WTC11 (cell line): ENCODE measurements at regions not wholly inside any gene's neighbourhood (a gene's known extent, or its start where the extent isn't known, plus 50 kb on each side); places are given as distances from the start of the nearest gene placed in this dataset.

Source experiments
- ATAC-seq: fragments of 200-7000 bp; cut with Tn5 transposase; 2 replicates; pipeline ENCODE4 v1.10.0; 2021; ENCODE audit warnings: mild to moderate bottlenecking, moderate library complexity
- CTCF ChIA-PET: fragments of 300-600 bp; sonication (Branson Sonifier 250); formaldehyde crosslinking; loops from one replicate; lab custom pipeline; 2021; ENCODE audit warnings: antibody characterized with exemption; lab: Charles Lee
- POLR2A ChIA-PET: fragments of 350-600 bp; sonication (Branson Sonifier 250); formaldehyde crosslinking; loops from one replicate; lab custom pipeline; 2021; ENCODE audit warnings: antibody characterized with exemption; lab: Charles Lee
- DNase-seq: peaks from one replicate; pipeline ENCODE4 v3.0.0; 2021; ENCODE audit warnings: low spot score
- H3K27ac Mint-ChIP-seq: 2 replicates; pipeline ENCODE4 v1.8.0; 2021; ENCODE audit warnings: mixed read lengths
- H3K27me3 Mint-ChIP-seq: 2 replicates; pipeline ENCODE4 v1.8.0; 2021; ENCODE audit warnings: low read depth, mild to moderate bottlenecking, moderate library complexity, mixed read lengths
- H3K36me3 Mint-ChIP-seq: 2 replicates; pipeline ENCODE4 v1.8.0; 2021; ENCODE audit warnings: mixed read lengths
- H3K4me1 Mint-ChIP-seq: 2 replicates; pipeline ENCODE4 v1.8.0; 2022; ENCODE audit warnings: mixed read lengths
- H3K4me3 Mint-ChIP-seq: 2 replicates; pipeline ENCODE4 v1.8.0; 2021; ENCODE audit warnings: mild to moderate bottlenecking, moderate library complexity, mixed read lengths
- H3K9me3 Mint-ChIP-seq: 2 replicates; pipeline ENCODE4 v1.8.0; 2021; ENCODE audit warnings: mixed read lengths
- ATF1 ChIP-seq: sonication (generic); formaldehyde crosslinking; IDR thresholded peaks from 2 replicates; pipeline ENCODE4 v1.8.1; 2023; ENCODE audit warnings: mild to moderate bottlenecking, moderate library complexity, missing genetic modification reagents
- ATF3 ChIP-seq: sonication (generic); formaldehyde crosslinking; conservative IDR thresholded peaks from 2 replicates; pipeline ENCODE4 v1.8.1; 2022; ENCODE audit warnings: mild to moderate bottlenecking, missing genetic modification reagents
- CREM ChIP-seq: sonication (generic); formaldehyde crosslinking; IDR thresholded peaks from 2 replicates; pipeline ENCODE4 v1.8.1; 2022; ENCODE audit warnings: mild to moderate bottlenecking, missing genetic modification reagents, moderate library complexity
- FOXJ3 ChIP-seq: sonication (generic); formaldehyde crosslinking; IDR thresholded peaks from 2 replicates; pipeline ENCODE4 v1.9.0; 2021; ENCODE audit warnings: missing genetic modification reagents, mild to moderate bottlenecking, borderline replicate concordance
- FOXK1 ChIP-seq: sonication (generic); formaldehyde crosslinking; IDR thresholded peaks from 2 replicates; pipeline ENCODE4 v1.8.0; 2022; ENCODE audit warnings: mild to moderate bottlenecking, moderate library complexity, missing genetic modification reagents
- FOXP1 ChIP-seq: sonication (generic); formaldehyde crosslinking; IDR thresholded peaks from 2 replicates; pipeline ENCODE4 v1.8.0; 2022; ENCODE audit warnings: missing genetic modification reagents, mild to moderate bottlenecking, moderate library complexity, borderline replicate concordance
- GRHL2 ChIP-seq: fragments of 250-450 bp; sonication (Bioruptor Pico); IDR thresholded peaks from 2 replicates; pipeline ENCODE4 v1.8.0; 2022; ENCODE audit warnings: mild to moderate bottlenecking, moderate library complexity; ENCODE audit not compliant: insufficient replicate concordance, severe bottlenecking
- GTF2I ChIP-seq: fragments of 250-450 bp; sonication (Bioruptor Pico); conservative IDR thresholded peaks from 2 replicates; pipeline ENCODE4 v1.4.0; 2021; ENCODE audit warnings: mild to moderate bottlenecking
- MYBL2 ChIP-seq: sonication (generic); formaldehyde crosslinking; IDR thresholded peaks from 2 replicates; pipeline ENCODE4 v1.8.1; 2023; ENCODE audit warnings: mild to moderate bottlenecking, moderate library complexity, missing genetic modification reagents
- NFE2L1 ChIP-seq: sonication (generic); formaldehyde crosslinking; IDR thresholded peaks from 2 replicates; pipeline ENCODE4 v1.8.1; 2023; ENCODE audit warnings: missing genetic modification reagents
- NR1H2 ChIP-seq: sonication (generic); formaldehyde crosslinking; IDR thresholded peaks from 2 replicates; pipeline ENCODE4 v1.9.0; 2021; ENCODE audit warnings: mild to moderate bottlenecking, moderate library complexity, missing genetic modification reagents
- NR2C2 ChIP-seq: sonication (generic); formaldehyde crosslinking; IDR thresholded peaks from 2 replicates; pipeline ENCODE4 v1.8.0; 2022; ENCODE audit warnings: mild to moderate bottlenecking, missing genetic modification reagents
- SMAD4 ChIP-seq: sonication (generic); formaldehyde crosslinking; IDR thresholded peaks from 2 replicates; pipeline ENCODE4 v1.8.0; 2022; ENCODE audit warnings: mild to moderate bottlenecking, missing genetic modification reagents
- STAT6 ChIP-seq: sonication (generic); formaldehyde crosslinking; conservative IDR thresholded peaks from 2 replicates; pipeline ENCODE4 v1.8.1; 2023; ENCODE audit warnings: mild to moderate bottlenecking, low read depth, missing genetic modification reagents, moderate library complexity
- USF2 ChIP-seq: sonication (generic); formaldehyde crosslinking; IDR thresholded peaks from 2 replicates; pipeline ENCODE4 v1.8.1; 2023; ENCODE audit warnings: mild to moderate bottlenecking, missing genetic modification reagents, moderate library complexity
- ZBTB43 ChIP-seq: sonication (generic); formaldehyde crosslinking; IDR thresholded peaks from 2 replicates; pipeline ENCODE4 v1.8.1; 2023; ENCODE audit warnings: mild to moderate bottlenecking, missing genetic modification reagents
- ZNF219 ChIP-seq: sonication (generic); formaldehyde crosslinking; IDR thresholded peaks from 2 replicates; pipeline ENCODE4 v1.8.0; 2023; ENCODE audit warnings: missing genetic modification reagents, mild to moderate bottlenecking, borderline replicate concordance
- ZNF317 ChIP-seq: sonication (generic); formaldehyde crosslinking; IDR thresholded peaks from 2 replicates; pipeline ENCODE4 v1.8.1; 2023; ENCODE audit warnings: low read depth, mild to moderate bottlenecking, moderate library complexity, missing genetic modification reagents, borderline replicate concordance
- ZNF671 ChIP-seq: fragments of 250-450 bp; sonication (Bioruptor Pico); IDR thresholded peaks from 2 replicates; pipeline ENCODE4 v1.8.0; 2021; ENCODE audit warnings: mild to moderate bottlenecking
- TF ChIP-seq, protein P1 (sequence below): fragments of 250-450 bp; sonication (Bioruptor Pico); IDR thresholded peaks from 2 replicates; pipeline ENCODE4 v1.9.0; 2021; ENCODE audit warnings: mild to moderate bottlenecking, borderline replicate concordance
- TF ChIP-seq, protein P2 (sequence below): sonication (generic); formaldehyde crosslinking; IDR thresholded peaks from 2 replicates; pipeline ENCODE4 v1.8.1; 2022; ENCODE audit warnings: mild to moderate bottlenecking, missing genetic modification reagents, moderate library complexity, borderline replicate concordance

- TF ChIP-seq FOXP1 (CRISPR knock-in tag) (no peak), ZNF671 (CRISPR knock-in tag) (no peak)
Measured at GRCh38 chr20:58146746-58147140, 81.7 kb downstream of the ANKRD60 start (continued).

- ATAC-seq (no peak), DNase-seq (no peak)
- peaks cover 35% of the 10 kb centered on the region for H3K27me3 Mint-ChIP-seq
- no peaks in the 10 kb centered on the region for H3K36me3 Mint-ChIP-seq
- peaks cover 14% of the 10 kb centered on the region for H3K4me1 Mint-ChIP-seq
- no peak for TF ChIP-seq ZBTB43 (CRISPR knock-in tag)
- no peak for TF ChIP-seq NFE2L1 (CRISPR knock-in tag)
- no peak for TF ChIP-seq ZNF317 (CRISPR knock-in tag)
- no peak for TF ChIP-seq ATF1 (CRISPR knock-in tag)
- TF ChIP-seq NR2C2 (CRISPR knock-in tag) = no peak
- no peak for TF ChIP-seq ZNF219 (CRISPR knock-in tag)
- TF ChIP-seq CREM (CRISPR knock-in tag) = no peak
- no peak for TF ChIP-seq GRHL2 (CRISPR knock-in tag)
- TF ChIP-seq MYBL2 (CRISPR knock-in tag) = no peak
- TF ChIP-seq USF2 = no peak
- TF ChIP-seq, protein P1, sequence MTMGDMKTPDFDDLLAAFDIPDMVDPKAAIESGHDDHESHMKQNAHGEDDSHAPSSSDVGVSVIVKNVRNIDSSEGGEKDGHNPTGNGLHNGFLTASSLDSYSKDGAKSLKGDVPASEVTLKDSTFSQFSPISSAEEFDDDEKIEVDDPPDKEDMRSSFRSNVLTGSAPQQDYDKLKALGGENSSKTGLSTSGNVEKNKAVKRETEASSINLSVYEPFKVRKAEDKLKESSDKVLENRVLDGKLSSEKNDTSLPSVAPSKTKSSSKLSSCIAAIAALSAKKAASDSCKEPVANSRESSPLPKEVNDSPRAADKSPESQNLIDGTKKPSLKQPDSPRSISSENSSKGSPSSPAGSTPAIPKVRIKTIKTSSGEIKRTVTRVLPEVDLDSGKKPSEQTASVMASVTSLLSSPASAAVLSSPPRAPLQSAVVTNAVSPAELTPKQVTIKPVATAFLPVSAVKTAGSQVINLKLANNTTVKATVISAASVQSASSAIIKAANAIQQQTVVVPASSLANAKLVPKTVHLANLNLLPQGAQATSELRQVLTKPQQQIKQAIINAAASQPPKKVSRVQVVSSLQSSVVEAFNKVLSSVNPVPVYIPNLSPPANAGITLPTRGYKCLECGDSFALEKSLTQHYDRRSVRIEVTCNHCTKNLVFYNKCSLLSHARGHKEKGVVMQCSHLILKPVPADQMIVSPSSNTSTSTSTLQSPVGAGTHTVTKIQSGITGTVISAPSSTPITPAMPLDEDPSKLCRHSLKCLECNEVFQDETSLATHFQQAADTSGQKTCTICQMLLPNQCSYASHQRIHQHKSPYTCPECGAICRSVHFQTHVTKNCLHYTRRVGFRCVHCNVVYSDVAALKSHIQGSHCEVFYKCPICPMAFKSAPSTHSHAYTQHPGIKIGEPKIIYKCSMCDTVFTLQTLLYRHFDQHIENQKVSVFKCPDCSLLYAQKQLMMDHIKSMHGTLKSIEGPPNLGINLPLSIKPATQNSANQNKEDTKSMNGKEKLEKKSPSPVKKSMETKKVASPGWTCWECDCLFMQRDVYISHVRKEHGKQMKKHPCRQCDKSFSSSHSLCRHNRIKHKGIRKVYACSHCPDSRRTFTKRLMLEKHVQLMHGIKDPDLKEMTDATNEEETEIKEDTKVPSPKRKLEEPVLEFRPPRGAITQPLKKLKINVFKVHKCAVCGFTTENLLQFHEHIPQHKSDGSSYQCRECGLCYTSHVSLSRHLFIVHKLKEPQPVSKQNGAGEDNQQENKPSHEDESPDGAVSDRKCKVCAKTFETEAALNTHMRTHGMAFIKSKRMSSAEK (CRISPR knock-in tag) = no peak
- TF ChIP-seq ATF3 = no peak
- no peak for TF ChIP-seq NR1H2 (CRISPR knock-in tag)
- no peak for TF ChIP-seq GTF2I (CRISPR knock-in tag)
- TF ChIP-seq FOXK1 (CRISPR knock-in tag) = no peak
- no peak for TF ChIP-seq SMAD4 (CRISPR knock-in tag)
- TF ChIP-seq, protein P2, sequence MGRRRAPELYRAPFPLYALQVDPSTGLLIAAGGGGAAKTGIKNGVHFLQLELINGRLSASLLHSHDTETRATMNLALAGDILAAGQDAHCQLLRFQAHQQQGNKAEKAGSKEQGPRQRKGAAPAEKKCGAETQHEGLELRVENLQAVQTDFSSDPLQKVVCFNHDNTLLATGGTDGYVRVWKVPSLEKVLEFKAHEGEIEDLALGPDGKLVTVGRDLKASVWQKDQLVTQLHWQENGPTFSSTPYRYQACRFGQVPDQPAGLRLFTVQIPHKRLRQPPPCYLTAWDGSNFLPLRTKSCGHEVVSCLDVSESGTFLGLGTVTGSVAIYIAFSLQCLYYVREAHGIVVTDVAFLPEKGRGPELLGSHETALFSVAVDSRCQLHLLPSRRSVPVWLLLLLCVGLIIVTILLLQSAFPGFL (CRISPR knock-in tag) = no peak
- no peak for TF ChIP-seq STAT6
- no peak for TF ChIP-seq FOXJ3
- no peak overlapping the region for H3K27ac Mint-ChIP-seq
- ChIA-PET CTCF (interaction anchor here (0.7 to 1.2 kb wide), 5 partner anchors 34 to 524 kb away, joined by 3 to 5 read pairs (median 3); no protein-coding TSS in a partner anchor), POLR2A (interaction anchor here (0.5 kb wide), 1 partner anchor 629 kb away, joined by 7 read pairs; no protein-coding TSS in a partner anchor)
- peaks cover 10% of the 10 kb centered on the region for H3K9me3 Mint-ChIP-seq
- H3K4me3 Mint-ChIP-seq = no peak overlapping the region
Measured at GRCh38 chr20:58146081-58146745, 82.2 kb downstream of the ANKRD60 start.
